ENCODE measurements at regions not wholly inside any gene's neighbourhood (a gene's known extent, or its start where the extent isn't known, plus 50 kb on each side); places are given as distances from the start of the nearest gene placed in this dataset.

GRCh38 chr17:13070732-13071131 is 52.9 kb upstream of the ELAC2 start:
- no peak for TF ChIP-seq CTCF (conservative IDR thresholded peaks at IDR 0.05)
- no peak overlapping the region for H3K4me3 Mint-ChIP-seq
- no peaks in the 10 kb centered on the region for H3K4me1 Mint-ChIP-seq
- no peak overlapping the region for H3K27ac Mint-ChIP-seq (ENCODE audit: unreplicated experiment)
- no peaks in the 10 kb centered on the region for H3K36me3 Mint-ChIP-seq (ENCODE audit: low read depth)
- peaks cover 2% of the 10 kb centered on the region for H3K9me3 Mint-ChIP-seq
- H3K27me3 Mint-ChIP-seq (ENCODE audit: low read depth) = no peaks in the 10 kb centered on the region
- DNase-seq (ENCODE audit: low read depth, low spot score) = no peak

- H3K27me3 Mint-ChIP-seq (ENCODE audit: low read depth) = no peaks in the 10 kb centered on the region
- H3K27ac Mint-ChIP-seq (ENCODE audit: unreplicated experiment) = no peak overlapping the region
- H3K36me3 Mint-ChIP-seq (ENCODE audit: low read depth) = no peaks in the 10 kb centered on the region
- TF ChIP-seq CTCF (conservative IDR thresholded peaks at IDR 0.05) = no peak
- H3K4me1 Mint-ChIP-seq = peaks cover 10% of the 10 kb centered on the region
- peaks cover 2% of the 10 kb centered on the region for H3K9me3 Mint-ChIP-seq
- H3K4me3 Mint-ChIP-seq = no peak overlapping the region
- DNase-seq (ENCODE audit: low read depth, low spot score) = no peak
Measured at GRCh38 chr17:13067629-13068303, 49.9 kb upstream of the ELAC2 start.
